ENCODE measurements at regions not wholly inside any gene's neighbourhood (a gene's known extent, or its start where the extent isn't known, plus 50 kb on each side); places are given as distances from the start of the nearest gene placed in this dataset.

GRCh38 chr1:239558559-239558958, 172.2 kb downstream of the CHRM3 start (continued):
- no peak for TF ChIP-seq CHD7 (IDR thresholded peaks at IDR 0.05; ENCODE audit: insufficient replicate concordance, low read length)
- no peak for TF ChIP-seq SIRT6 (IDR thresholded peaks at IDR 0.05; ENCODE audit: low read length)
- no peak for TF ChIP-seq NANOG (IDR thresholded peaks at IDR 0.05; ENCODE audit: insufficient read depth, low read depth, low read length, poor library complexity, severe bottlenecking)
- TF ChIP-seq JUN (IDR thresholded peaks at IDR 0.05; ENCODE audit: low read depth, low read length), result no peak
- TF ChIP-seq KDM4A (IDR thresholded peaks at IDR 0.05; ENCODE audit: low read depth, low read length, severe bottlenecking), result no peak
- no peak for TF ChIP-seq YY1 (IDR thresholded peaks at IDR 0.05; ENCODE audit: low read depth, low read length)
- TF ChIP-seq RBBP5 (IDR thresholded peaks at IDR 0.05; ENCODE audit: borderline replicate concordance, low read depth, low read length), result no peak
- no peak for TF ChIP-seq SP2 (IDR thresholded peaks at IDR 0.05; ENCODE audit: low read length)
- TF ChIP-seq BACH1 (IDR thresholded peaks at IDR 0.05; ENCODE audit: low read length), result no peak

Measured in H1 (cell line).